Stomach (tissue), 8 donors: ENCODE measurements at regions not wholly inside any gene's neighbourhood (a gene's known extent, or its start where the extent isn't known, plus 50 kb on each side); places are given as distances from the start of the nearest gene placed in this dataset.

Experiments used
- DNase-seq, 2 donors: peaks; one replicate each; pipeline versions ENCODE4 v3.0.0 to v3.0.0-alpha.2; 2013 to 2019
- H3K27ac ChIP-seq, 5 donors: fragments of 200-600 bp in 4 of 5; sonication (generic) in 4 of 5; one replicate each; pipeline ENCODE4 v1.5.1; 2013 to 2019; ENCODE audit warnings: mild to moderate bottlenecking in 1 of 5, moderate library complexity in 1 of 5
- H3K27me3 ChIP-seq, 3 donors: fragments of 200-600 bp; sonication (generic); one replicate each; pipeline ENCODE4 v1.5.1; 2017 to 2019; ENCODE audit warnings: mixed run types in 1 of 3
- H3K36me3 ChIP-seq, 4 donors: fragments of 200-600 bp; sonication (generic); 1 replicate in 3 of 4; 2 replicates in 1 of 4; pipeline ENCODE4 v1.5.1; 2016 to 2019
- H3K4me1 ChIP-seq, 4 donors: fragments of 200-600 bp; sonication (generic); one replicate each; pipeline ENCODE4 v1.5.1; 2016 to 2019
- H3K4me3 ChIP-seq, 4 donors: fragments of 200-600 bp; sonication (generic) in 3 of 4; one replicate each; pipeline ENCODE4 v1.5.1; 2016 to 2019; ENCODE audit warnings: mild to moderate bottlenecking in 1 of 4
- H3K9me3 ChIP-seq, 4 donors: fragments of 200-600 bp; sonication (generic); one replicate each; pipeline ENCODE4 v1.5.1; 2016 to 2019
- CTCF ChIP-seq, 7 experiments: fragments of 450-650 bp in 4 of 7; fragments of 200-600 bp in 3 of 7; sonication (generic) in 3 of 7; IDR thresholded peaks; one replicate each; pipeline ENCODE4 v1.5.1; 2016 to 2019; ENCODE audit warnings: antibody characterized with exemption in 7 of 7, control low read depth in 2 of 7, mild to moderate bottlenecking in 1 of 7
- EP300 ChIP-seq: sonication (generic); formaldehyde crosslinking; IDR thresholded peaks from one replicate; pipeline ENCODE4 v1.6.1; 2017; ENCODE audit warnings: antibody characterized with exemption
- POLR2A ChIP-seq, 4 donors: fragments of 450-650 bp; IDR thresholded peaks; one replicate each; pipeline ENCODE4 v1.6.1; 2016; ENCODE audit warnings: antibody characterized with exemption in 4 of 4, control low read depth in 2 of 4, mild to moderate bottlenecking in 1 of 4, moderate library complexity in 1 of 4
- POLR2AphosphoS5 ChIP-seq, 3 donors: sonication (generic); formaldehyde crosslinking; IDR thresholded peaks; one replicate each; pipeline ENCODE4 v1.6.1; 2016; ENCODE audit warnings: antibody characterized with exemption in 3 of 3
- WGBS, 5 donors: extraction: QIAGEN DNeasy Blood & Tissue Kit in 3 of 5; methylation state at CpG; one replicate each; pipeline versions ENCODE4 v1.1.5 to v1.1.7; 2013 to 2018; 5-methylcytosine and 5-hydroxymethylcytosine counted together
- intact Hi-C: fragments of 100-400 bp; cut with DNase I; formaldehyde crosslinking; loops from one replicate; pipeline ENCODE4 v1.15.1; 2023; ENCODE audit warnings: low total_unique reads
- donor health status: healthy with polysubstance abuse.
- donor health status: Bipolar disorder and iron deficiency.
- donor health status: healthy.

GRCh38 chr3:181868576-181869082 is 156.9 kb downstream of the SOX2 start:
- TF ChIP-seq EP300 (no peak), POLR2AphosphoS5 (IDR thresholded peaks at IDR 0.05) (no peak), CTCF (IDR thresholded peaks at IDR 0.05) (no peak), POLR2A (IDR thresholded peaks at IDR 0.05) (no peak)
- Histone ChIP-seq H3K9me3 (no peaks in the 10 kb centered on the region), H3K27ac (no peak overlapping the region), H3K36me3 (no peaks in the 10 kb centered on the region), H3K4me3 (no peak overlapping the region), H3K4me1 (no peaks in the 10 kb centered on the region), H3K27me3 (no peaks in the 10 kb centered on the region)
- 66 to 76% (median 75%) methylated on average over 4 of the region's 4 CpGs for WGBS, 5 donors
- no peak for DNase-seq
- intact Hi-C loops = no loop called here

GRCh38 chr3:181872887-181873286 is 161.2 kb downstream of the SOX2 start:
- H3K27ac ChIP-seq = no peak overlapping the region
- WGBS, 5 donors = 71 to 89% (median 78%) methylated on average over 1 of the region's 1 CpG
- no peaks in the 10 kb centered on the region for H3K4me1 ChIP-seq

GRCh38 chr3:181879926-181880325 is 168.2 kb downstream of the SOX2 start:
- no peaks in the 10 kb centered on the region for H3K27me3 ChIP-seq
- TF ChIP-seq EP300 (no peak), POLR2A (IDR thresholded peaks at IDR 0.05) (no peak), CTCF (IDR thresholded peaks at IDR 0.05) (no peak), POLR2AphosphoS5 (IDR thresholded peaks at IDR 0.05) (no peak)
- H3K9me3 ChIP-seq = no peaks in the 10 kb centered on the region
- WGBS, 5 donors = 23 to 41% (median 30%) methylated on average over 1 of the region's 1 CpG
- no peak overlapping the region for H3K4me3 ChIP-seq
- intact Hi-C loops = no loop called here
- H3K27ac ChIP-seq = no peak overlapping the region
- H3K4me1 ChIP-seq = no peaks in the 10 kb centered on the region
- peak in 1 of 2 donors; percentile 8 for DNase-seq
- H3K36me3 ChIP-seq = no peaks in the 10 kb centered on the region

More at GRCh38 chr3:181872887-181873286, 161.2 kb downstream of the SOX2 start:
- DNase-seq = peak in 1 of 2 donors; percentile 11
- Histone ChIP-seq H3K27me3 (no peaks in the 10 kb centered on the region), H3K36me3 (no peaks in the 10 kb centered on the region), H3K9me3 (no peaks in the 10 kb centered on the region), H3K4me3 (no peak overlapping the region)
- no peak for TF ChIP-seq POLR2A (IDR thresholded peaks at IDR 0.05)
- no peak for TF ChIP-seq EP300
- no peak for TF ChIP-seq POLR2AphosphoS5 (IDR thresholded peaks at IDR 0.05)
- no peak for TF ChIP-seq CTCF (IDR thresholded peaks at IDR 0.05)
- intact Hi-C loops = no loop called here

- no peaks in the 10 kb centered on the region for H3K36me3 ChIP-seq
- H3K4me1 ChIP-seq = no peaks in the 10 kb centered on the region
- TF ChIP-seq CTCF (IDR thresholded peaks at IDR 0.05) (no peak), EP300 (no peak), POLR2AphosphoS5 (IDR thresholded peaks at IDR 0.05) (no peak), POLR2A (IDR thresholded peaks at IDR 0.05) (no peak)
- intact Hi-C loops = no loop called here
- WGBS, 5 donors = 67 to 74% (median 69%) methylated on average over 3 of the region's 3 CpGs
- H3K9me3 ChIP-seq = no peaks in the 10 kb centered on the region
- no peak overlapping the region for H3K27ac ChIP-seq
- H3K4me3 ChIP-seq = no peak overlapping the region
- no peaks in the 10 kb centered on the region for H3K27me3 ChIP-seq
- DNase-seq = peak in 1 of 2 donors; percentile 37
Measured at GRCh38 chr3:181880331-181880730, 168.6 kb downstream of the SOX2 start.
